ENCODE measurements at regions not wholly inside any gene's neighbourhood (a gene's known extent, or its start where the extent isn't known, plus 50 kb on each side); places are given as distances from the start of the nearest gene placed in this dataset.

- no peak for DNase-seq (ENCODE audit: low spot score)
Measured at GRCh38 chr18:2060086-2060485, 511.2 kb downstream of the METTL4 start.

GRCh38 chr18:2070631-2071030 is 500.7 kb downstream of the METTL4 start:
- no peak overlapping the region for H3K4me3 ChIP-seq
- DNase-seq (ENCODE audit: low spot score): no peak
- TF ChIP-seq CTCF (IDR thresholded peaks at IDR 0.05): no peak
- H3K27ac ChIP-seq: no peak overlapping the region

More at GRCh38 chr18:2060086-2060485, 511.2 kb downstream of the METTL4 start:
- H3K4me3 ChIP-seq: no peak overlapping the region
- no peak overlapping the region for H3K27ac ChIP-seq
- TF ChIP-seq CTCF (IDR thresholded peaks at IDR 0.05): no peak

DNA sequence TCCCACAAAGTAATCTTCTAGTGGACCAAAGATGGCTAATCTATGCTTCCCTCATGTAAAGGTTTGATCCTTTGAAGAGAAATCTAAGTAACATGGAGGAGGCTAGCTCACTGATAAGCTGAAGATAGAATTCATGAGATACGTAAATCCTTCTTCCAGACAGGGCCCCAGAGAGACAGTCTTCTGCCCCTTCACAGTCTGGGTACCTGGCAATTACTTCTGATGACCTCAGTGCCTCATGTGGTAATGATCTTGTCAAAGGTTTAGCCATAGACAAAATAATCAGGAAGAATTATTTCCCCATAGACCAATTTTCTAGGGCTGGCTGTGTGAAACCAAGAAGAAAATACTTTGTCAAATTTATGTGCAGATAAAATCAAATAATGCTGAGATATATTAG is 495.8 kb downstream of the METTL4 start:
- Histone ChIP-seq H3K4me3 (no peak overlapping the region), H3K27ac (no peak overlapping the region)
- no peak for TF ChIP-seq CTCF (IDR thresholded peaks at IDR 0.05)
- no peak for DNase-seq (ENCODE audit: low spot score)

GRCh38 chr18:2082676-2083075 is 488.6 kb downstream of the METTL4 start:
- Histone ChIP-seq H3K27ac (no peak overlapping the region), H3K4me3 (no peak overlapping the region)
- TF ChIP-seq CTCF (IDR thresholded peaks at IDR 0.05): no peak
- no peak for DNase-seq (ENCODE audit: low spot score)

- TF ChIP-seq CTCF (IDR thresholded peaks at IDR 0.05): no peak
- H3K4me3 ChIP-seq: no peak overlapping the region
- no peak overlapping the region for H3K27ac ChIP-seq
- DNase-seq (ENCODE audit: low spot score): no peak
Measured at GRCh38 chr18:2083691-2084090, 487.6 kb downstream of the METTL4 start.

GRCh38 chr18:2086439-2086838 is 484.9 kb downstream of the METTL4 start:
- no peak for DNase-seq (ENCODE audit: low spot score)
- Histone ChIP-seq H3K4me3 (no peak overlapping the region), H3K27ac (no peak overlapping the region)
- no peak for TF ChIP-seq CTCF (IDR thresholded peaks at IDR 0.05)

DNA sequence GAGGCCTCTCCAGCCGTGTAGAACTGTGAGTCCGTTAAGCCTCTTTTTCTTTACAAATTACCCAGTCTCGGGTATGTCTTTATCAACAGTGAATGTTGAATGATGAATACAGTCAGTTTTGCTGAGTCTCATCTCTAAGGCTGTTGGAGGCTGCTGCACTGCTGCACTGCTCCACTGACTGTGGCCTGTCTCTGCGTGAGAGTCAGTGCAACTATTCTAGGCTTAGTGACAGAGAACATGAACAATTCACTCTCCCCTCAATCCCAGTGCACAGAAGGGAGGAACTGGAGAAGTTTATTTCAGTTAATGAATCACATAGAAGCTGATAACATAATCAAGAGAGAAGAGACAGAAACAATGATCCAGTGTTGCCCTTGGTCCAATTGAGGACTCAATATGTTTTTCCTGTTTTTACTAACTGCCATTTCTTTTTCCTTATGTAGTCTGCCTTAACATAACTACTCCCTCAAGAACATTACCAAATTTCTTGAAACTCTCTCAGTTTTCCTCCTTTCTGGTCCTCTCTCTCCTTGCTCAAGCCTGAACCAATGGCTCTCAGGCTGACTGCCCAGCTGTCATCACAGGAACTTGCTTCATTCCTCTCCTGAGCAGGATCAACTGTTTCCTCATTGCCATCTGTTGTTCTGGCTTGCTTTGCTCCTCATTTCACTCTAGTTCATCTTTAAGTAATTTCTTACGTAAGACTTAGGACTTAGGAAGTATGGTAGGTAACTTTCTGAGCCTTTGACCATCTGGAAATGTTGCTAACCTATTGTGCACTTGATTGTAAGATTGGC is 483.2 kb downstream of the METTL4 start:
- no peak for DNase-seq (ENCODE audit: low spot score)
- H3K27ac ChIP-seq: peak overlapping the region in 1 of 2 donors; percentile 16
- no peak for TF ChIP-seq CTCF (IDR thresholded peaks at IDR 0.05)
- no peak overlapping the region for H3K4me3 ChIP-seq
